ENCODE measurements at regions not wholly inside any gene's neighbourhood (a gene's known extent, or its start where the extent isn't known, plus 50 kb on each side); places are given as distances from the start of the nearest gene placed in this dataset.

DNA sequence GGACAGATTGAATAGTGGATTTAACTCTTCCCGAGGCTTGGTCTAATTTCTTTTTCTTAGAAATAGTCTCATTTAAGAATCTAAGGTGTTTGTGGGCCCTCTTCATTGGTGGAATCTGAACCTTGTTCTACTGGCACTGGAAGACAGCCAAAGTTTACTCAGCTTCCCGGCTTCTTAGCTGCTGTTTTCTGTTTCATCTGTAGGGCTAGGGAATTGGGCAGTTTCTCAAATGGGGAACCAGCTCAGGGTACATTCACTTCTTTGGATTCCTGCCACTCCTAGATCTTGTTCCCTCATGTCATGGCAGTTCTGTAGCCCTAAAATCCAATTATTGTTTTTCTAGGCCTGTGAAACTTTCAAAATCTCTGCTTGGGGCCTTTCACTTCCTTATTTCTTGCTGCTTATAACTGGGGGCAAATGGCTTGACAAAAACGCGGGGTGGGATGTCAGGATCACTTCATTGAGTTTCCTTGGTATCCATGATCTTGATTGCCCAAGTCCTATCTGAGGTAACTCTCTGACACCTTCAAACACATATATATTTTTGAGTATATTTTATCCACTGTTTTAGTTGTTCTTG lies 985.0 kb downstream of the C4orf33 start:
- H3K4me3 ChIP-seq (ENCODE audit: low read depth, low read length): no peak overlapping the region
- no peaks in the 10 kb centered on the region for H3K36me3 ChIP-seq (ENCODE audit: control insufficient read depth in 2 of 2, insufficient read depth in 1 of 2, low read length in 2 of 2)
- CTCF ChIA-PET: no interaction called here
- H3K9me3 ChIP-seq (ENCODE audit: control insufficient read depth, insufficient read depth, low read depth, low read length): no peaks in the 10 kb centered on the region
- H3K4me1 ChIP-seq (ENCODE audit: control insufficient read depth, insufficient read depth, low read length): no peaks in the 10 kb centered on the region
- no peak overlapping the region for H3K27ac ChIP-seq (ENCODE audit: extremely low read depth, low read depth, low read length)
- POLR2A ChIA-PET: no interaction called here
- TF ChIP-seq ZNF391 (tag by site-specific recombination; IDR thresholded peaks at IDR 0.05; ENCODE audit: borderline replicate concordance, low read depth) (no peak), ZSCAN16 (tag by site-specific recombination; IDR thresholded peaks at IDR 0.05) (no peak), ZNF660 (tag by site-specific recombination; IDR thresholded peaks at IDR 0.05) (no peak), ZNF530 (tag by site-specific recombination; IDR thresholded peaks at IDR 0.05; ENCODE audit: low read depth) (no peak), GFI1B (tag by site-specific recombination; IDR thresholded peaks at IDR 0.05) (no peak), ZNF433 (tag by site-specific recombination; IDR thresholded peaks at IDR 0.05; ENCODE audit: low read depth) (no peak), ZFP69B (tag by site-specific recombination; IDR thresholded peaks at IDR 0.05) (no peak), ZNF623 (tag by site-specific recombination; IDR thresholded peaks at IDR 0.05) (no peak), ZXDB (tag by site-specific recombination; IDR thresholded peaks at IDR 0.05) (no peak), ZNF416 (tag by site-specific recombination; IDR thresholded peaks at IDR 0.05) (no peak), ZNF248 (tag by site-specific recombination; IDR thresholded peaks at IDR 0.05) (no peak), ZNF48 (tag by site-specific recombination; IDR thresholded peaks at IDR 0.05) (no peak), ZNF768 (tag by site-specific recombination; IDR thresholded peaks at IDR 0.05) (no peak), WT1 (tag by site-specific recombination; IDR thresholded peaks at IDR 0.05) (no peak), ZNF324 (tag by site-specific recombination; IDR thresholded peaks at IDR 0.05) (no peak)
- TF ChIP-seq, protein P1, sequence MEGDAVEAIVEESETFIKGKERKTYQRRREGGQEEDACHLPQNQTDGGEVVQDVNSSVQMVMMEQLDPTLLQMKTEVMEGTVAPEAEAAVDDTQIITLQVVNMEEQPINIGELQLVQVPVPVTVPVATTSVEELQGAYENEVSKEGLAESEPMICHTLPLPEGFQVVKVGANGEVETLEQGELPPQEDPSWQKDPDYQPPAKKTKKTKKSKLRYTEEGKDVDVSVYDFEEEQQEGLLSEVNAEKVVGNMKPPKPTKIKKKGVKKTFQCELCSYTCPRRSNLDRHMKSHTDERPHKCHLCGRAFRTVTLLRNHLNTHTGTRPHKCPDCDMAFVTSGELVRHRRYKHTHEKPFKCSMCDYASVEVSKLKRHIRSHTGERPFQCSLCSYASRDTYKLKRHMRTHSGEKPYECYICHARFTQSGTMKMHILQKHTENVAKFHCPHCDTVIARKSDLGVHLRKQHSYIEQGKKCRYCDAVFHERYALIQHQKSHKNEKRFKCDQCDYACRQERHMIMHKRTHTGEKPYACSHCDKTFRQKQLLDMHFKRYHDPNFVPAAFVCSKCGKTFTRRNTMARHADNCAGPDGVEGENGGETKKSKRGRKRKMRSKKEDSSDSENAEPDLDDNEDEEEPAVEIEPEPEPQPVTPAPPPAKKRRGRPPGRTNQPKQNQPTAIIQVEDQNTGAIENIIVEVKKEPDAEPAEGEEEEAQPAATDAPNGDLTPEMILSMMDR (tag by site-specific recombination; IDR thresholded peaks at IDR 0.05): no peak

GRCh38 chr4:130090427-130090826 lies 994.5 kb downstream of the C4orf33 start:
- ChIA-PET POLR2A (no interaction called here), CTCF (no interaction called here)
- H3K4me3 ChIP-seq (ENCODE audit: low read depth, low read length): no peak overlapping the region
- H3K27ac ChIP-seq (ENCODE audit: extremely low read depth, low read depth, low read length): no peak overlapping the region
- no peaks in the 10 kb centered on the region for H3K4me1 ChIP-seq (ENCODE audit: control insufficient read depth, insufficient read depth, low read length)
- no peaks in the 10 kb centered on the region for H3K9me3 ChIP-seq (ENCODE audit: control insufficient read depth, insufficient read depth, low read depth, low read length)
- H3K36me3 ChIP-seq (ENCODE audit: control insufficient read depth in 2 of 2, insufficient read depth in 1 of 2, low read length in 2 of 2): no peaks in the 10 kb centered on the region
- no peak for TF ChIP-seq ZBTB8A (tag by site-specific recombination; IDR thresholded peaks at IDR 0.05)
- TF ChIP-seq, protein P2, sequence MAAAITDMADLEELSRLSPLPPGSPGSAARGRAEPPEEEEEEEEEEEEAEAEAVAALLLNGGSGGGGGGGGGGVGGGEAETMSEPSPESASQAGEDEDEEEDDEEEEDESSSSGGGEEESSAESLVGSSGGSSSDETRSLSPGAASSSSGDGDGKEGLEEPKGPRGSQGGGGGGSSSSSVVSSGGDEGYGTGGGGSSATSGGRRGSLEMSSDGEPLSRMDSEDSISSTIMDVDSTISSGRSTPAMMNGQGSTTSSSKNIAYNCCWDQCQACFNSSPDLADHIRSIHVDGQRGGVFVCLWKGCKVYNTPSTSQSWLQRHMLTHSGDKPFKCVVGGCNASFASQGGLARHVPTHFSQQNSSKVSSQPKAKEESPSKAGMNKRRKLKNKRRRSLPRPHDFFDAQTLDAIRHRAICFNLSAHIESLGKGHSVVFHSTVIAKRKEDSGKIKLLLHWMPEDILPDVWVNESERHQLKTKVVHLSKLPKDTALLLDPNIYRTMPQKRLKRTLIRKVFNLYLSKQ (tag by site-specific recombination; IDR thresholded peaks at IDR 0.05; ENCODE audit: borderline replicate concordance): no peak
- TF ChIP-seq ZNF174 (tag by site-specific recombination; IDR thresholded peaks at IDR 0.05): no peak
- no peak for TF ChIP-seq ZNF324 (tag by site-specific recombination; IDR thresholded peaks at IDR 0.05)
- TF ChIP-seq REPIN1 (tag by site-specific recombination; IDR thresholded peaks at IDR 0.05; ENCODE audit: low read depth): no peak
- no peak for TF ChIP-seq ZNF664 (tag by site-specific recombination; IDR thresholded peaks at IDR 0.05)
- no peak for TF ChIP-seq ZNF777 (tag by site-specific recombination; IDR thresholded peaks at IDR 0.05; ENCODE audit: borderline replicate concordance)
- TF ChIP-seq FEZF1 (tag by site-specific recombination; IDR thresholded peaks at IDR 0.05): no peak
- TF ChIP-seq ZBTB21 (tag by site-specific recombination; IDR thresholded peaks at IDR 0.05): no peak
- TF ChIP-seq ZNF223 (tag by site-specific recombination; IDR thresholded peaks at IDR 0.05): no peak
- no peak for TF ChIP-seq ZNF670 (tag by site-specific recombination; IDR thresholded peaks at IDR 0.05; ENCODE audit: low read depth)
- TF ChIP-seq ZBTB11 (tag by site-specific recombination; conservative IDR thresholded peaks at IDR 0.05; ENCODE audit: low read depth): no peak
- no peak for TF ChIP-seq BCL6B (tag by site-specific recombination; IDR thresholded peaks at IDR 0.05)
- TF ChIP-seq ZNF488 (tag by site-specific recombination; IDR thresholded peaks at IDR 0.05): no peak

Measured in HEK293 (cell line).